Activated naive CD8-positive, alpha-beta T cell treated with anti-CD3 and anti-CD28 coated beads, Interleukin-2, amount 50 U/mL, for 24 hours (primary cell): ENCODE measurements at regions not wholly inside any gene's neighbourhood (a gene's known extent, or its start where the extent isn't known, plus 50 kb on each side); places are given as distances from the start of the nearest gene placed in this dataset.

Experiments used
- ATAC-seq: fragments of 150-1000 bp; cut with Tn5 transposase; one replicate; pipeline ENCODE4 v1.10.0; 2021
- DNase-seq: peaks from one replicate; pipeline ENCODE4 v3.0.0; 2021
- H3K27ac Mint-ChIP-seq: one replicate; pipeline ENCODE4 v1.8.0; 2021; ENCODE audit warnings: mild to moderate bottlenecking, mixed read lengths
- H3K27me3 Mint-ChIP-seq: one replicate; pipeline ENCODE4 v1.8.0; 2021; ENCODE audit warnings: mixed read lengths
- H3K36me3 Mint-ChIP-seq: one replicate; pipeline ENCODE4 v1.8.0; 2021; ENCODE audit warnings: low read depth, mixed read lengths
- H3K4me1 Mint-ChIP-seq: one replicate; pipeline ENCODE4 v1.8.0; 2021; ENCODE audit warnings: mixed read lengths
- H3K4me3 Mint-ChIP-seq: one replicate; pipeline ENCODE4 v1.8.0; 2021; ENCODE audit warnings: mild to moderate bottlenecking, moderate library complexity, mixed read lengths
- H3K9me3 Mint-ChIP-seq: one replicate; pipeline ENCODE4 v1.8.0; 2021; ENCODE audit warnings: mixed read lengths

DNA sequence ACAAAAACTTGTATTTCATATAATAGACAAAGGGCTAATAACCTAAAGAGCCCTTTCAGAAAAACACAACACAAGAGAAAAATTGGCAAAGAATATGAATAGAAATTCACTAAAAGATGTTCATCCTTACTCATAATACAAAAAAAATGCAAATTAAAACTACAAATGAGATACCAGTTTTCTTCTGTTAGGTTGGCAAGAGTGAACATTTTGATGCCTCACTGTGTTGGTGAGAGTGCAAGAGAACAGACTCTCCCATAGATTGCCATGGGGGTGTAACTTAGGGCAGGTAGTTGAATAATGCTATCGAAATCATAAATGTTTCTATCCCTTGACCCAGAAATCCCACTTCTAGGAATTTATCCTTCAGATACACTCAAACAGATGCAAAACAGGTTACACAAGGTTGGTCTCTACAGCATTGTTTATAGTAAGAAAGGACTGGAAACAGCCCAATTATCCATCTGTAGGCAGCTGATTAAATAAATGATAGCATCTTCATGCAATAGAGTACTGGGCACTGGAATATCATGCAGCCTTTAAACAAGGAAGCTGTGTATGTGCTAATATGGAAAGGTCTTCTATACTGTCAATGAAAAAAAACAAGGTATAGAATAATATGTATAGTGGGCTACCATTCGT lies 146.3 kb downstream of the TLE3 start:
- ATAC-seq = no peak
- H3K4me1 Mint-ChIP-seq = no peaks in the 10 kb centered on the region
- H3K36me3 Mint-ChIP-seq = no peaks in the 10 kb centered on the region
- no peaks in the 10 kb centered on the region for H3K9me3 Mint-ChIP-seq
- no peak for DNase-seq
- H3K27ac Mint-ChIP-seq = no peak overlapping the region
- H3K4me3 Mint-ChIP-seq = no peak overlapping the region
- H3K27me3 Mint-ChIP-seq = peaks cover 8% of the 10 kb centered on the region

DNA sequence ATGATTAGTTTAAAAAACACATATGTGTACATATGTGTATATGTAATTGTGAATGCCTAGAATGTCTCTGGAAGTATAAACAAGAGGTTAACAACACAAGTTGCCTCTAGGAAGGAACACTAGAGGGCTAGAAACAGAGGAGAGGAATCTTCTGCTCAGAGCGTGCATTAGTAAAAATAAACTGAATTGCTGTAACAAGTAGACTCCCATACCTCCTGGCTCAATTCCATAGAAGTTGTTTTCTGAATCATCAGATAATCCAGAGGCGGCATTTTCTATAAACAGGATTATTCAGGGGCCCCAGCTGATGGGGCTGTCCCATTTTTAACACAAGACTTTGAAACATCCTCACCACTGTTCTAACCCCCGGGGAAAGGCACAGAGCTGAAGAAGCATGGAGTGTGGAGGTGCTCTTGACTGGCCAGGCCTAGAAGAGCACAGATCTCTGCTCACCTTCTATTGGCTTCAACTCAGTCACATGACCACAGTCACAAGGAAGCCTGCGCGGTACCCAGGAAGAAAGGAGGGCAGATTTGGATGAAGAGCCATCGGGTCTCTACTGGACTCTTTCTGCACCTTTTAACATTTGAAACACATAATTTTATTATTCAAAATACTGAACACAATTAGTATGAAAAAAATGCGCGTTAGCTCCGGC lies 145.7 kb downstream of the TLE3 start:
- H3K9me3 Mint-ChIP-seq = no peaks in the 10 kb centered on the region
- H3K27ac Mint-ChIP-seq = no peak overlapping the region
- no peak overlapping the region for H3K4me3 Mint-ChIP-seq
- H3K27me3 Mint-ChIP-seq = peaks cover 8% of the 10 kb centered on the region
- no peaks in the 10 kb centered on the region for H3K4me1 Mint-ChIP-seq
- no peak for DNase-seq
- no peaks in the 10 kb centered on the region for H3K36me3 Mint-ChIP-seq
- no peak for ATAC-seq

DNA sequence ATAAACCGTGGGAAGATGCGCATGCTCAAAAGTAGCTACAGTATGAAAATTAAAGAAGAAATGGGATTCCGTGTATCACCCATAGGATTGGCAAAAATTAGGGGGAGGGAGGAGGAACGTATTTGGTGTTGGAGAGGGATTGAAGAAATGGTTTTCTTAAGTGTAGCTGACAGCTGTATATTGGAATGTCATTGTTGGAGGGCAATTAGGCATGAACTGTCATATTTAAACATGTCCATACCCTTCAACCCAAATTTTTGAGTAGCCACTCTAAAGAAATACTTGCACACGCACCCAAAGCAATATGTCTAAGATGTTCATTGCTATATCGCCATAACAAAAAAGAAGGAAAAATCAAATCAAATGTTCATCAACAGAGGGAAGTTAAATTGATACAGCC lies 144.7 kb downstream of the TLE3 start:
- no peaks in the 10 kb centered on the region for H3K36me3 Mint-ChIP-seq
- DNase-seq (no peak), ATAC-seq (no peak)
- no peak overlapping the region for H3K27ac Mint-ChIP-seq
- H3K27me3 Mint-ChIP-seq = peaks cover 8% of the 10 kb centered on the region
- H3K4me1 Mint-ChIP-seq = peaks cover 2% of the 10 kb centered on the region
- H3K9me3 Mint-ChIP-seq = no peaks in the 10 kb centered on the region
- no peak overlapping the region for H3K4me3 Mint-ChIP-seq

DNA sequence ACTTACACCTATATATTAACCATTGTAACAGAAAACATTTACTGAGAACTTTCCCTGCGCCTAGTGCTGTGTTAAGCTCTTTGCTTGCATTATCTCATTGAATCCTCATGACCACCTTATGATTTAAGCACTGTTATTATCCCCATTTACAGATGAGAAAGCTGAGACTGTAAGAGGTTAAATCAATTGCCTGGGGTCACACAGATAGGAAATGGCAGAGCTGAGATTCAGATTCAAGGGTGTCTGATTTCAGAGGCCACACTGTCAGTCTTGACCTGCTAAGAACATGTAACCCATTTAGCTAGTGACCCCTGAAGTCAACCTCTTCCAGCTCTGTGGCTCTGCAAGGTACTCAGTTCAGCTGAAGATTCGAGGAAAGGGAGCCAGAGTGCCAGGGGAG lies 143.9 kb downstream of the TLE3 start:
- H3K4me3 Mint-ChIP-seq = no peak overlapping the region
- no peaks in the 10 kb centered on the region for H3K9me3 Mint-ChIP-seq
- ATAC-seq (no peak), DNase-seq (no peak)
- peaks cover 6% of the 10 kb centered on the region for H3K4me1 Mint-ChIP-seq
- H3K27ac Mint-ChIP-seq = no peak overlapping the region
- peaks cover 8% of the 10 kb centered on the region for H3K27me3 Mint-ChIP-seq
- no peaks in the 10 kb centered on the region for H3K36me3 Mint-ChIP-seq

DNA sequence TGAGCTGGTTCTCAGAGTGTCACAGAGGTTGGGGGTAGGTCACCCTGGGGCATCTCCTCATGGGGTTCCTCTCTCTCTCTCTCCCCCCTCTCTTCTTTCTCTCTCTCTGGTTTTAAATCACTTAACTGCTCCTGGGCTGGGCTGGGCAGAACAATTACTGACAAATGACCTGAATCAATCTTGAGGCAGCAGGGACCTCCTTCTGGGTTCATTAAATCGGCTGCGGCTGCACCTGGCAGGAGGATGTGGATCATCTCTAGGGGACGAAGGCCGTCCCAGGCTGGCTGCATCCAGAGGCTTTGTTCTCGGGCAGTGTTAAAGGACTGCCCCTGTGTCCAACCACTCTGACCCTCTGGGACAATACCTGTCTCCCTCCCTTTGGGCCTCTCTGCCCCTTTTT lies 143.1 kb downstream of the TLE3 start:
- no peak overlapping the region for H3K4me3 Mint-ChIP-seq
- no peak for ATAC-seq
- DNase-seq = no peak
- H3K27me3 Mint-ChIP-seq = peaks cover 11% of the 10 kb centered on the region
- H3K36me3 Mint-ChIP-seq = no peaks in the 10 kb centered on the region
- peaks cover 6% of the 10 kb centered on the region for H3K4me1 Mint-ChIP-seq
- no peak overlapping the region for H3K27ac Mint-ChIP-seq
- H3K9me3 Mint-ChIP-seq = no peaks in the 10 kb centered on the region

DNA sequence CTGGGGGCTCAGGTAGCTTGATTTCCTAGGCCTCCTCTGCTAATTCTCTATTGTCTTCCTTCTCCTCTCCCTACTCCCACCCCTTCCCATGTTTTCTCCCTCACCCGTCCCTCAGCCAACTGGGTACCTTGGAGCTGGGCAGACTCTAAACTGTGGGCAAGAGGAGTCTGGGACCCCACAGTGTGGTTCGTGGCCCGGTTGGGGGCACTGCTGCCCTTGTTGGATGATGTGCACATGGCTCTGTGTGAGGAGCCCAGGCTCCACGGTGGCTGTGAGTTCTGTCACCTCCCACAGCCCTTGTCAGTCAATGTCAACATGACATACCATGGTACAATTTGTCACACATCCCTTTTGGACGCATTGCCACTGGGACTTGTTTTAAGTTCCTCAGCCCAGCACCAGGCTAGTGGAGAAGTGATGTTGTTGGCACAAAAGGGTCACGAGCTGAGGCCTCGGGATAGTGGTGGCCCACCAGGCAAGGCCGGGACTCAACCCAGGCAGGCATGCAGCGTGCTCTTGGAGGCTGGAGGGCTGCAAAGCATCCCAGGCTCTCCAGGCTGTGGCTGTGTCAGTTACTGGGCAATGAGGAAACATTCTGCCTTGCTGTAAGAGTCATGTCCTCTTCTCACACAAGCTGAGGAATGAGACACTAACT lies 142.3 kb downstream of the TLE3 start:
- H3K27ac Mint-ChIP-seq = no peak overlapping the region
- H3K9me3 Mint-ChIP-seq = no peaks in the 10 kb centered on the region
- DNase-seq (no peak), ATAC-seq (no peak)
- peaks cover 8% of the 10 kb centered on the region for H3K27me3 Mint-ChIP-seq
- no peak overlapping the region for H3K4me3 Mint-ChIP-seq
- no peaks in the 10 kb centered on the region for H3K36me3 Mint-ChIP-seq
- peaks cover 6% of the 10 kb centered on the region for H3K4me1 Mint-ChIP-seq

DNA sequence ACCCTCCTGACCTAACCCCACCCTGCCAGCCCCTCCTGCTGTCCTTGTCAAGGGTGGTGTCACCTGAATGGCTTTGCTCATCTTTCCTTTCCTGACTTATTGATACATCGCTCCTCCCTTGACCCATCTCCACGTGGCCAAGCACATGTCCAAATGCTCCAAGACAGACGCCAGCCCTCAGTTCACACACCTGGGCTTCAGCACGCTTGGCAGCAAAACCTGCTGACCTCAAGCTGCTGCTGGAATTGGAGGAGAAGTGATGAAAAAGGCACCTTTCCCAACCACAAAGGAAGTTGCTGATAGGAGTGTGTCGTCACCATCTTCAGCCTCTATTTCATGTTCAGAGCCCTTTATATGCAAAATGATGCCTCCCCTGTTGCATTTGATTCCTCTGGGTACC lies 141.3 kb downstream of the TLE3 start:
- peaks cover 6% of the 10 kb centered on the region for H3K4me1 Mint-ChIP-seq
- H3K27me3 Mint-ChIP-seq = peaks cover 8% of the 10 kb centered on the region
- H3K36me3 Mint-ChIP-seq = no peaks in the 10 kb centered on the region
- DNase-seq (no peak), ATAC-seq (no peak)
- H3K9me3 Mint-ChIP-seq = no peaks in the 10 kb centered on the region
- H3K27ac Mint-ChIP-seq = no peak overlapping the region
- H3K4me3 Mint-ChIP-seq = no peak overlapping the region

DNA sequence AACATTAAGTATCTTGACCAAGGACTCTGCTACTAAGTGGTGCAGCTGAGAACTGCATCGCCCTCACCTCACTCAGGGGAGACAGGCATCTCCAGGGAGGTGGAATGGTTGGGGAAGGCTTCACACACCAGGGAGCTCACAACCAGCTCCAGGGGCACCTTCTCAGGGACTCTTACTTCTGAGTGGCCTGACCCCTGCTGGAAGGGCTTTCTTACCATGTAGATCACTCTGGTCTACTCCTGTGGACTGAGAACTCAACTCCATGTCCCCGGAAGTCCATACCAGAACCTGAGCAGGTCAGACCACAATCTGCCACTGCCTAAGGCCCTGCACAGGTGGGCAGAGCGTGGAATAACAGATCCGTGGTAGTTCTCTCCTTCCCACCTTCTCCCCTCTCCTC lies 140.5 kb downstream of the TLE3 start:
- H3K4me1 Mint-ChIP-seq = peaks cover 6% of the 10 kb centered on the region
- ATAC-seq (no peak), DNase-seq (no peak)
- H3K4me3 Mint-ChIP-seq = no peak overlapping the region
- peaks cover 8% of the 10 kb centered on the region for H3K27me3 Mint-ChIP-seq
- H3K27ac Mint-ChIP-seq = no peak overlapping the region
- H3K36me3 Mint-ChIP-seq = no peaks in the 10 kb centered on the region
- H3K9me3 Mint-ChIP-seq = no peaks in the 10 kb centered on the region

DNA sequence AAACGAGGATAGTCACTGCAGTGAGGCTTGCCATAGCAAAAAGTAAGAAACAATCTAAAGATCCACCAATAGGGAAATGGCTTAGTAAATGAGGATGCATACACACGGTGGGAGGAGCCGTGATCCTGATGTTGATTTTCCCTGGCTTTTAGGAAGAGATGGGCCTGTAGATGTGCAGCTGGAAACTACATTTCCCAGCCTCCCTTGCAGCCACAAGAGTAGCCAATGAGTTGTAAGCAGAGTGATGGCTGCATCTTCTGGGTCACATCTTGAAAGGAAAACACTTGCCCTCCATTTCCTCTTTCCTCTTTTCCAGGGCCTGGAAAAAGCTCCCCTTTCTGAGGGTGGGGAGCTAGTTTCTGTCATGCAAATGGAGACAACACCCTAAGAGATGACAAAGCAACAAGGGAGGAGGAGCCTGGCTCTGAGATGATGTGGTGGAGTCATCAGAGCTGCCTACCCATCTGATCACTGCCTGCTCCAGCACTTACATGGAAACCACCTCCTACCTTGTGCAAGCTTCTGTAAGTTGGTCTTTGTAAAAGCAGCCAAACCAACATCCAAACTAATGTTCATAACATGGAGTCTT lies 139.1 kb downstream of the TLE3 start:
- H3K27ac Mint-ChIP-seq = no peak overlapping the region

DNA sequence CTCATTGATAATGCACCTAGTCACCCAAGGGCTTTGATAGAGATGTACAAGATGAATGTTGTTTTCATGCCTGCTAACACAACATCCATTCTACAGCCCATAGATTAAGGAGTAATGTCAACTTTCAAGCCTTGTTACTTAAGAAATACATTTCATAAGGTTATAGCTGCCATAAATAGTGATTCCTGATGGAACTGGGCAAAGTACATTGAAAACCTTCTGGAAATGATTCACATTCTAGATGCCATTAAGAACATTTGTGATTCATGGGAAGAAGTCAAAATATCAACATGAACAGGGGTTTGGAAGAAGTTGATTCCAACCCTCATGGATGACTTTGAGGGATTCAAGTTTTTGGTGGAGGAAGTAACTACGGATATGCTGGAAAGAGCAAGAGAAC lies 135.2 kb downstream of the TLE3 start:
- no peaks in the 10 kb centered on the region for H3K36me3 Mint-ChIP-seq

More for the DNA sequence above, 139.1 kb downstream of the TLE3 start:
- Mint-ChIP-seq H3K4me3 (no peak overlapping the region), H3K4me1 (peaks cover 6% of the 10 kb centered on the region), H3K27me3 (peaks cover 8% of the 10 kb centered on the region), H3K9me3 (no peaks in the 10 kb centered on the region), H3K36me3 (no peaks in the 10 kb centered on the region)
- no peak for ATAC-seq
- no peak for DNase-seq

DNA sequence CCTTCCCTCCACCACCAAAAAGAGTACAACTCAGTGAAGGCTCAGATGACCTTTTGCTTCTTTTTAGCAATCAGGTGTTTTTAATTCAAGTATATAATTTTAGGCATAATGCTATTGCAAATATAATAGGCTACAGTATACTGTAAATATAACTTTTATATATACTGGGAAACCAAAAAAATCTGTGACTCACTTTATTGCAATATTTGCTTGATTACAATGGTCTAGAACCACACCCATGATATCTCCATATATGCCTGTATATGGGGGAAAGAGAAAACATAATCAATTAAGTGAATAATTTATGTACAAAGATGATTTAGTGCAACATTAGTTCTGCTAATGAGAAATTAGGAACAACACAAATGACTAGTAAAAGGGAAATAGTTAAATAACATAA lies 134.3 kb downstream of the TLE3 start:
- no peaks in the 10 kb centered on the region for H3K36me3 Mint-ChIP-seq
- no peak for DNase-seq
- peaks cover under 1% of the 10 kb centered on the region for H3K4me1 Mint-ChIP-seq
- no peaks in the 10 kb centered on the region for H3K9me3 Mint-ChIP-seq
- H3K27ac Mint-ChIP-seq = no peak overlapping the region
- peaks cover 18% of the 10 kb centered on the region for H3K27me3 Mint-ChIP-seq
- no peak overlapping the region for H3K4me3 Mint-ChIP-seq
- ATAC-seq = no peak

More for the DNA sequence above, 135.2 kb downstream of the TLE3 start:
- peaks cover 16% of the 10 kb centered on the region for H3K27me3 Mint-ChIP-seq
- ATAC-seq (no peak), DNase-seq (no peak)
- no peak overlapping the region for H3K4me3 Mint-ChIP-seq
- H3K27ac Mint-ChIP-seq = no peak overlapping the region
- peaks cover 6% of the 10 kb centered on the region for H3K4me1 Mint-ChIP-seq
- no peaks in the 10 kb centered on the region for H3K9me3 Mint-ChIP-seq

DNA sequence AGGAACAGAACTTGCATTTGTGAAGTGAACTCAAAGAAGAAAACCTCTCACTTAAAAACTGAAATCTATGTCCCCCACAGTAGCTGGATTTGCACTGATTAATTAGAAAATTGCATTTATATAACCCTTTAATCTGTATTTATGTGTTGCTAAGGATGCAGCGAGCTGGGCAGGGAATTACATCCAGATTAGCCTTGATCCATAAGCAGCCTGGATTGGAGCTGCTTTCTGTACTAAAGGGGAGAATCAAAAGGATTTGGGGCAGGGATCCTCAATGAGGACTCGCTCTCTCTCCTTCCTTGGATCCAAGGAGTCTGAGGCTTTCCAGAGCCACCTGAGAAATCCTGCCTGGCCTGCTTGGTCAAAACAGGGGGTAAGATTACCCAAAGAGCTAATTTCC lies 125.9 kb downstream of the TLE3 start:
- Mint-ChIP-seq H3K27ac (no peak overlapping the region), H3K9me3 (no peaks in the 10 kb centered on the region), H3K27me3 (peaks cover 23% of the 10 kb centered on the region), H3K4me1 (no peaks in the 10 kb centered on the region), H3K4me3 (no peak overlapping the region), H3K36me3 (no peaks in the 10 kb centered on the region)
- ATAC-seq = no peak
- no peak for DNase-seq

DNA sequence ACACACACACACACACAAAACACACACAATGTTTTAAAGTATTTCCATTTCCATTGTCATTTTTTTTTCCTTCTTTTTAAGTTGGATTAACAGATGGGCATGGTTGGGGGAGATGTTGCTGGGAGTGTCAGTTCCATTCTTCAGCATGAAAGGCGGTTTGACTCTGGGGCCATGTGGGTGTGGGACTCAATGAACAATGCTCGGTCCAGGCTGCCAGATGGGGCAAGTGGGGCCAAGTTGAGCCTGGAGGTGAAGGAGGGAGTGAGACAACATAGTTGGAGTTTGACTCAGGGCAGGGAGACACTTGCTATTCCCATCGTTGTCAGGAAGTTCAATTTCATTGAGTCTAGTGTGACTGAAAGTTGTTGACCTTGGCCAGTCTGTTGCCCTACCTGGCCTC lies 125.3 kb downstream of the TLE3 start:
- DNase-seq (no peak), ATAC-seq (no peak)
- H3K4me1 Mint-ChIP-seq = no peaks in the 10 kb centered on the region
- H3K27ac Mint-ChIP-seq = no peak overlapping the region
- peaks cover 28% of the 10 kb centered on the region for H3K27me3 Mint-ChIP-seq
- no peaks in the 10 kb centered on the region for H3K9me3 Mint-ChIP-seq
- no peak overlapping the region for H3K4me3 Mint-ChIP-seq
- H3K36me3 Mint-ChIP-seq = no peaks in the 10 kb centered on the region

DNA sequence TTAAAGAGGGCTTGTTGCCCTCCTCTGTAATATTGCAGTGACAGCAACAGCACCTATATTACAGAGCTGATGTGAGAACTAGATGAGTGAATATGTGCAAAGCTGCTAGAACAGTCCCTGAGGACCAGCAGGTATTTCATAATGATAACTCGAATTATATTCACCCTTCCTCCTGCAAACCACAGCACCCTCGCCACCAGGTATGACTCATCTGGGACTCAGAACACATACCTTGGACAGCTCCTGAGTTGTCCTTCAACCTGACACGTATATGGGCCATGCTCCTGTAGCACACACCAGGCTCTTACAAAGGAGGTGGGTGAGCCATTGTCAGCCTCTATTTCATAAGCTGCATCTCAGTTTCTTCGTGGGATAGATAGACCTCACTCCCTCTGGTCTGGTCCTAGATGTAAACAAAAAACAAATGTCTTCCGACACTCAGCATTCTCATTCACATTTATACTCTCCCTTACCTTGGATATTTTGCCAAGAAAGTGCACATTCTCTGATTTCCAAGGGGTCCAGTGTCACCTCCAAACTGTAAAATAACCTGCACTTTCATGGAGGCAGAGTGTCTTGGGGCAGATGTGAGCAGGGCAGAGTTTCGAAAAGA lies 124.5 kb downstream of the TLE3 start:
- peaks cover 29% of the 10 kb centered on the region for H3K27me3 Mint-ChIP-seq
- H3K36me3 Mint-ChIP-seq = no peaks in the 10 kb centered on the region
- ATAC-seq (peak; percentile 69), DNase-seq (peak; percentile 23)
- H3K9me3 Mint-ChIP-seq = no peaks in the 10 kb centered on the region
- H3K4me3 Mint-ChIP-seq = no peak overlapping the region
- H3K27ac Mint-ChIP-seq = no peak overlapping the region
- no peaks in the 10 kb centered on the region for H3K4me1 Mint-ChIP-seq

DNA sequence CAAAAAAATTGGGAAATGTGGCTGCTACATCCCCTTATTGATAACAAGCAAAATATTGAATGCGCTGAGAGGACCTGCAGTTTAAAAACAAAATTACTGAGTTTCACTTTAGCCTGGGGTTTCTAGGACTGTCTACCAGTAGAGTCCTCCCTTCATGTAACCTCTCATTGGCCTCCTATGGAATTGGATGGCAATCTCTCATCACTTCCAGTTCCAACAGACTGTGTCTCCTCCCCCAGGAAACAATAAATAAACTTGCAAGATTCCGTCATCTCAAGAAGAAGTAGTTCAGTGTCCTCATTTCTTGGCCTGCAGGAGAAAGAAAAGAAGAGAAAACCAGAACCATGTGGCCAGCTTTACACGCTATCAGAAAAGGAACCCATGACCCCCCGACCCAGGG lies 123.8 kb downstream of the TLE3 start:
- DNase-seq (no peak), ATAC-seq (no peak)
- H3K27ac Mint-ChIP-seq = no peak overlapping the region
- H3K27me3 Mint-ChIP-seq = peaks cover 29% of the 10 kb centered on the region
- no peaks in the 10 kb centered on the region for H3K36me3 Mint-ChIP-seq
- no peaks in the 10 kb centered on the region for H3K4me1 Mint-ChIP-seq
- H3K4me3 Mint-ChIP-seq = no peak overlapping the region
- H3K9me3 Mint-ChIP-seq = no peaks in the 10 kb centered on the region
